Myocyte (in vitro differentiated cells): ENCODE measurements at regions not wholly inside any gene's neighbourhood (a gene's known extent, or its start where the extent isn't known, plus 50 kb on each side); places are given as distances from the start of the nearest gene placed in this dataset.
"Not testable (repeated sequence)": the region's sequence is repeated elsewhere in the genome, so short reads cannot be mapped to it uniquely, and the experiment has no call there.

ENCODE experiments used
- DNase-seq: peaks from one replicate; pipeline ENCODE4 v3.0.0-alpha.2; 2012; ENCODE audit warnings: low read depth

- no peak for DNase-seq
Measured at GRCh38 chr1:101124405-101124804, 98.8 kb upstream of the DPH5 start.

GRCh38 chr1:101123904-101124303 lies 98.3 kb upstream of the DPH5 start:
- not testable (repeated sequence) for DNase-seq

GRCh38 chr1:101122452-101123166 lies 97.0 kb upstream of the DPH5 start:
- DNase-seq = peak; percentile 41

GRCh38 chr1:101121975-101122374 lies 96.4 kb upstream of the DPH5 start:
- DNase-seq = no peak

GRCh38 chr1:101121504-101121903 lies 95.9 kb upstream of the DPH5 start:
- DNase-seq = no peak

- no peak for DNase-seq
Measured at GRCh38 chr1:101120868-101121267, 95.3 kb upstream of the DPH5 start.

GRCh38 chr1:101119289-101119688 lies 93.7 kb upstream of the DPH5 start:
- no peak for DNase-seq

- DNase-seq = no peak
Measured at GRCh38 chr1:101116006-101116405, 90.4 kb upstream of the DPH5 start.

- peak; percentile 57 for DNase-seq
Measured at GRCh38 chr1:101115112-101115511, 89.5 kb upstream of the DPH5 start.

GRCh38 chr1:101114128-101114527 lies 88.5 kb upstream of the DPH5 start:
- DNase-seq = not testable (repeated sequence)

GRCh38 chr1:101112051-101112780 lies 86.6 kb upstream of the DPH5 start:
- no peak for DNase-seq

- DNase-seq = no peak
Measured at GRCh38 chr1:101111461-101111860, 85.9 kb upstream of the DPH5 start.

- no peak for DNase-seq
Measured at GRCh38 chr1:101109791-101110190, 84.2 kb upstream of the DPH5 start.

GRCh38 chr1:101108111-101108500 lies 82.5 kb upstream of the DPH5 start:
- DNase-seq = peak; percentile 13

- DNase-seq = no peak
Measured at GRCh38 chr1:101107496-101108110, 82.0 kb upstream of the DPH5 start.

GRCh38 chr1:101105877-101106276 lies 80.3 kb upstream of the DPH5 start:
- peak; percentile 28 for DNase-seq

GRCh38 chr1:101102426-101103156 lies 77.0 kb upstream of the DPH5 start:
- DNase-seq = no peak

GRCh38 chr1:101101360-101101759 lies 75.8 kb upstream of the DPH5 start:
- no peak for DNase-seq

GRCh38 chr1:101100674-101101073 lies 75.1 kb upstream of the DPH5 start:
- no peak for DNase-seq

- DNase-seq = no peak
Measured at GRCh38 chr1:101098907-101099306, 73.3 kb upstream of the DPH5 start.

GRCh38 chr1:101098327-101098726 lies 72.7 kb upstream of the DPH5 start:
- DNase-seq = no peak
